GM12891 (cell line): ENCODE measurements at regions not wholly inside any gene's neighbourhood (a gene's known extent, or its start where the extent isn't known, plus 50 kb on each side); places are given as distances from the start of the nearest gene placed in this dataset.

Source experiments
- PAX5 ChIP-seq: IDR thresholded peaks from 2 replicates; pipeline ENCODE4 v1.6.1; 2011; ENCODE audit warnings: low read length, moderate library complexity, mild to moderate bottlenecking; ENCODE audit not compliant: insufficient read depth, severe bottlenecking
- POLR2A ChIP-seq: IDR thresholded peaks from 2 replicates; pipeline ENCODE4 v1.6.1; 2011; ENCODE audit warnings: low read depth, low read length, control low read depth
- POLR2AphosphoS5 ChIP-seq: IDR thresholded peaks from 2 replicates; pipeline ENCODE4 v1.6.1; 2011; ENCODE audit warnings: low read depth, low read length, control low read depth
- POU2F2 ChIP-seq: IDR thresholded peaks from 2 replicates; pipeline ENCODE4 v1.6.1; 2011; ENCODE audit warnings: low read depth, mild to moderate bottlenecking, control low read depth, low read length, moderate library complexity
- SPI1 ChIP-seq: IDR thresholded peaks from 2 replicates; pipeline ENCODE4 v1.6.1; 2011; ENCODE audit warnings: low read depth, low read length, control low read depth
- TAF1 ChIP-seq: IDR thresholded peaks from 2 replicates; pipeline ENCODE4 v1.6.1; 2011; ENCODE audit warnings: low read depth, low read length, control low read depth

GRCh38 chr6:144478483-144478882, 193.3 kb downstream of the UTRN start:
- no peak for TF ChIP-seq POLR2A
- no peak for TF ChIP-seq POLR2AphosphoS5
- no peak for TF ChIP-seq TAF1
- no peak for TF ChIP-seq PAX5
- no peak for TF ChIP-seq POU2F2
- no peak for TF ChIP-seq SPI1
